ENCODE measurements at regions not wholly inside any gene's neighbourhood (a gene's known extent, or its start where the extent isn't known, plus 50 kb on each side); places are given as distances from the start of the nearest gene placed in this dataset.

DNA sequence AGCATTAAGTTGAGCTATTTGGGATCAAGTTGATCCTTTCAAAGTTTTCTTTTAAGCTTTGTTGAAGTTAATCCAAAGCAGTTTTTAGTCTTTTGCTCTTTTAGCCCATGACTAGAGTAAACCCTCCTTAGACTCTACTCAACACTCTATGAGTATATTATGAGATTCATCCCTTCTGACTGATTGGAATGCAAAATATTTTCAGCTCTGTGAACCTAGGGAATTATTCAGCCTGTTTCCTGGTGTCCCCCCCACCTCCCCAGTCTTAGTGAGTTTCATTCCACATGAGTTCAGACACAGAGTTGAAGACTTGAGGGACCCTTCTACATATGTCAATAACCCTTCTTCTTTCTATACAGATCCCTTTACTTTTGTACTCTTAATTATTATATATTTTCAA is 413.7 kb downstream of the RFPL4B start:
- Histone ChIP-seq H3K4me1 (ENCODE audit: insufficient read depth) (no peaks in the 10 kb centered on the region), H3K27ac (no peak overlapping the region), H3K9me3 (no peaks in the 10 kb centered on the region), H3K27me3 (no peaks in the 10 kb centered on the region), H3K4me3 (no peak overlapping the region), H3K36me3 (no peaks in the 10 kb centered on the region)
- intact Hi-C loops (cut with DNase I), result no loop called here
- no peak for TF ChIP-seq EP300 (IDR thresholded peaks at IDR 0.05)
- DNase-seq, result no peak

GRCh38 chr6:112761740-112762139 is 414.6 kb downstream of the RFPL4B start:
- Histone ChIP-seq H3K4me1 (ENCODE audit: insufficient read depth) (no peaks in the 10 kb centered on the region), H3K27me3 (no peaks in the 10 kb centered on the region), H3K9me3 (no peaks in the 10 kb centered on the region), H3K4me3 (no peak overlapping the region), H3K27ac (no peak overlapping the region), H3K36me3 (no peaks in the 10 kb centered on the region)
- intact Hi-C loops (cut with DNase I), result no loop called here
- no peak for DNase-seq
- TF ChIP-seq CTCF (IDR thresholded peaks at IDR 0.05), result no peak
- TF ChIP-seq EP300 (IDR thresholded peaks at IDR 0.05), result no peak
- no peak for TF ChIP-seq POLR2A (IDR thresholded peaks at IDR 0.05)
- 92 to 95% (median 94%) methylated on average over 2 of the region's 2 CpGs for WGBS, 3 donors

DNA sequence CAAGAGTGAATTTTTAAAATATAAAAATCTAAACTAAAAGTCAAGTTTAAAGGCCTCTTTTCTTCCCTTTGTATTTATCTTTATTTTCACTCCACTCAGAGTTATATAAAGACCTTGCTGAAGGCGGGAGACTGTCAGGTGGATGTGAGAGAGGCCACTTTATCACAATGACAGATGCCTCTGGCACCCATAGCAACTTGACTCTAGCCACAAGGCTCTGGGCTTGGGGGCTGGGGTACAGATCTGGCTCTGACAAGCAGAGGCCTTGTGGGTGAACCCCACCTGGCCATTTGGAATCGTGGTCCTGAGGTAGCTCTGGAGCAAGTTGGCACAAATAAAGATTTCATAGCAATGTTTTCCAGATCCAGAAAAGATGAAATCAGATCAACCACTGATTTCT is 417.2 kb downstream of the RFPL4B start:
- Histone ChIP-seq H3K27ac (no peak overlapping the region), H3K27me3 (no peaks in the 10 kb centered on the region), H3K9me3 (no peaks in the 10 kb centered on the region), H3K4me1 (ENCODE audit: insufficient read depth) (no peaks in the 10 kb centered on the region), H3K4me3 (no peak overlapping the region), H3K36me3 (no peaks in the 10 kb centered on the region)
- DNase-seq, result no peak
- 93 to 98% (median 97%) methylated on average over 2 of the region's 2 CpGs for WGBS, 3 donors
- no peak for TF ChIP-seq CTCF (IDR thresholded peaks at IDR 0.05)
- TF ChIP-seq EP300 (IDR thresholded peaks at IDR 0.05), result no peak
- TF ChIP-seq POLR2A (IDR thresholded peaks at IDR 0.05), result no peak
- intact Hi-C loops (cut with DNase I), result no loop called here

- WGBS, 3 donors, result 41 to 71% (median 57%) methylated on average over 2 of the region's 2 CpGs
- DNase-seq, result no peak
- no peaks in the 10 kb centered on the region for H3K27me3 ChIP-seq
- H3K27ac ChIP-seq, result no peak overlapping the region
- H3K9me3 ChIP-seq, result no peaks in the 10 kb centered on the region
- no peaks in the 10 kb centered on the region for H3K4me1 ChIP-seq (ENCODE audit: insufficient read depth)
- no peaks in the 10 kb centered on the region for H3K36me3 ChIP-seq
- intact Hi-C loops (cut with DNase I), result loop anchor here in 2 of 4 donors (10.0 kb wide), 1 partner anchor 1134 kb away; no protein-coding TSS in a partner anchor
- no peak overlapping the region for H3K4me3 ChIP-seq
- TF ChIP-seq POLR2A (IDR thresholded peaks at IDR 0.05) (no peak), EP300 (IDR thresholded peaks at IDR 0.05) (no peak), CTCF (IDR thresholded peaks at IDR 0.05) (no peak)
Measured at GRCh38 chr6:112770308-112770707, 423.2 kb downstream of the RFPL4B start.

GRCh38 chr6:112773187-112773586 is 426.1 kb downstream of the RFPL4B start:
- Histone ChIP-seq H3K4me3 (no peak overlapping the region), H3K9me3 (no peaks in the 10 kb centered on the region), H3K27ac (no peak overlapping the region), H3K36me3 (no peaks in the 10 kb centered on the region), H3K27me3 (no peaks in the 10 kb centered on the region), H3K4me1 (ENCODE audit: insufficient read depth) (no peaks in the 10 kb centered on the region)
- no peak for TF ChIP-seq EP300 (IDR thresholded peaks at IDR 0.05)
- TF ChIP-seq CTCF (IDR thresholded peaks at IDR 0.05), result no peak
- TF ChIP-seq POLR2A (IDR thresholded peaks at IDR 0.05), result no peak
- no peak for DNase-seq
- intact Hi-C loops (cut with DNase I), result loop anchor here in 2 of 4 donors (10.0 kb wide), 1 partner anchor 1132 kb away; no protein-coding TSS in a partner anchor
- WGBS, 3 donors, result 0% methylated on average over 1 of the region's 1 CpG

Data from ovary (tissue), 7 donors.